ENCODE measurements at regions not wholly inside any gene's neighbourhood (a gene's known extent, or its start where the extent isn't known, plus 50 kb on each side); places are given as distances from the start of the nearest gene placed in this dataset.

- no peaks in the 10 kb centered on the region for H3K9me3 ChIP-seq (replicated peaks in 1 of 3)
- intact Hi-C loops (cut with DNase I): no loop called here
- no peaks in the 10 kb centered on the region for H3K36me3 ChIP-seq (replicated peaks in 1 of 2)
- H3K4me3 ChIP-seq: no peak overlapping the region
- peaks cover 34% of the 10 kb centered on the region for H3K27me3 ChIP-seq
- peaks cover 0 to 7% of the 10 kb centered on the region in 2 donors for H3K4me1 ChIP-seq (replicated peaks in 1 of 2)
- TF ChIP-seq, protein P1, sequence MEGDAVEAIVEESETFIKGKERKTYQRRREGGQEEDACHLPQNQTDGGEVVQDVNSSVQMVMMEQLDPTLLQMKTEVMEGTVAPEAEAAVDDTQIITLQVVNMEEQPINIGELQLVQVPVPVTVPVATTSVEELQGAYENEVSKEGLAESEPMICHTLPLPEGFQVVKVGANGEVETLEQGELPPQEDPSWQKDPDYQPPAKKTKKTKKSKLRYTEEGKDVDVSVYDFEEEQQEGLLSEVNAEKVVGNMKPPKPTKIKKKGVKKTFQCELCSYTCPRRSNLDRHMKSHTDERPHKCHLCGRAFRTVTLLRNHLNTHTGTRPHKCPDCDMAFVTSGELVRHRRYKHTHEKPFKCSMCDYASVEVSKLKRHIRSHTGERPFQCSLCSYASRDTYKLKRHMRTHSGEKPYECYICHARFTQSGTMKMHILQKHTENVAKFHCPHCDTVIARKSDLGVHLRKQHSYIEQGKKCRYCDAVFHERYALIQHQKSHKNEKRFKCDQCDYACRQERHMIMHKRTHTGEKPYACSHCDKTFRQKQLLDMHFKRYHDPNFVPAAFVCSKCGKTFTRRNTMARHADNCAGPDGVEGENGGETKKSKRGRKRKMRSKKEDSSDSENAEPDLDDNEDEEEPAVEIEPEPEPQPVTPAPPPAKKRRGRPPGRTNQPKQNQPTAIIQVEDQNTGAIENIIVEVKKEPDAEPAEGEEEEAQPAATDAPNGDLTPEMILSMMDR (IDR thresholded peaks at IDR 0.05): no peak
- no peak for TF ChIP-seq POLR2A (IDR thresholded peaks at IDR 0.05)
- DNase-seq: no peak
- H3K27ac ChIP-seq: no peak overlapping the region
- 47 to 54% (median 51%) methylated on average over 7 of the region's 7 CpGs for WGBS, 4 donors
Observed at GRCh38 chr5:167574464-167574863, 717.0 kb upstream of the WWC1 start.

GRCh38 chr5:167575330-167575729 lies 716.1 kb upstream of the WWC1 start:
- H3K36me3 ChIP-seq (replicated peaks in 1 of 2): no peaks in the 10 kb centered on the region
- H3K4me3 ChIP-seq: no peak overlapping the region
- peaks cover 28% of the 10 kb centered on the region for H3K27me3 ChIP-seq
- DNase-seq: no peak
- 82 to 85% (median 84%) methylated on average over 5 of the region's 5 CpGs for WGBS, 4 donors
- no peak for TF ChIP-seq POLR2A (IDR thresholded peaks at IDR 0.05)
- TF ChIP-seq, protein P1 (IDR thresholded peaks at IDR 0.05): no peak
- no peak overlapping the region for H3K27ac ChIP-seq
- no peaks in the 10 kb centered on the region for H3K9me3 ChIP-seq (replicated peaks in 1 of 3)
- intact Hi-C loops (cut with DNase I): no loop called here
- peaks cover 0 to 7% of the 10 kb centered on the region in 2 donors for H3K4me1 ChIP-seq (replicated peaks in 1 of 2)

DNA sequence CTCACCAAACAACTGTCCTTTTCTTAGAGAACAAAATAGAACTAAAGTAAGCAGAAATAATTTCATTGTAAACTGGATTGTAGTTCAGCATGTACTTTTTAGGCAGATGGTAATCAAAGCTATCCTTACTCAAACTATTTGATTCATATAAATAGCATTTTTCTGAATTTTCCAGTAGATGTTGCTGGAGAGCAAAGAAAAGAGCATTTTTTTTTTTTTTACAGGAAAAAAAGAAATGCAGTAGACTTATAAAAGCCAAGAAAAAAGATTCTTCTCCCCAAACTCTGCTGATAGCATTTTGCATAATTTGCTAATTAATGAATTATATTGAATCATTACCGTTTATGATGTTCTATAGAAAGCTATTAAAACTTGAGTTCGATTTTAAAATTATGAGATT lies 715.3 kb upstream of the WWC1 start:
- H3K36me3 ChIP-seq (replicated peaks in 1 of 2): no peaks in the 10 kb centered on the region
- H3K4me3 ChIP-seq: no peak overlapping the region
- peaks cover 0 to 7% of the 10 kb centered on the region in 2 donors for H3K4me1 ChIP-seq (replicated peaks in 1 of 2)
- H3K27me3 ChIP-seq: peaks cover 28% of the 10 kb centered on the region
- no peak overlapping the region for H3K27ac ChIP-seq
- TF ChIP-seq, protein P1 (IDR thresholded peaks at IDR 0.05): no peak
- TF ChIP-seq POLR2A (IDR thresholded peaks at IDR 0.05): no peak
- no peak for DNase-seq
- intact Hi-C loops (cut with DNase I): no loop called here
- 67 to 82% (median 76%) methylated on average over 2 of the region's 2 CpGs for WGBS, 4 donors
- no peaks in the 10 kb centered on the region for H3K9me3 ChIP-seq (replicated peaks in 1 of 3)

GRCh38 chr5:167576897-167577296 lies 714.5 kb upstream of the WWC1 start:
- H3K4me3 ChIP-seq: no peak overlapping the region
- H3K27ac ChIP-seq: no peak overlapping the region
- DNase-seq: no peak
- H3K36me3 ChIP-seq (replicated peaks in 1 of 2): no peaks in the 10 kb centered on the region
- H3K4me1 ChIP-seq (replicated peaks in 1 of 2): peaks cover 0 to 7% of the 10 kb centered on the region in 2 donors
- peaks cover 23% of the 10 kb centered on the region for H3K27me3 ChIP-seq
- intact Hi-C loops (cut with DNase I): no loop called here
- WGBS, 4 donors: 34 to 52% (median 43%) methylated on average over 4 of the region's 4 CpGs
- no peaks in the 10 kb centered on the region for H3K9me3 ChIP-seq (replicated peaks in 1 of 3)
- no peak for TF ChIP-seq POLR2A (IDR thresholded peaks at IDR 0.05)
- TF ChIP-seq, protein P1 (IDR thresholded peaks at IDR 0.05): no peak
